ENCODE measurements at regions not wholly inside any gene's neighbourhood (a gene's known extent, or its start where the extent isn't known, plus 50 kb on each side); places are given as distances from the start of the nearest gene placed in this dataset.

DNA sequence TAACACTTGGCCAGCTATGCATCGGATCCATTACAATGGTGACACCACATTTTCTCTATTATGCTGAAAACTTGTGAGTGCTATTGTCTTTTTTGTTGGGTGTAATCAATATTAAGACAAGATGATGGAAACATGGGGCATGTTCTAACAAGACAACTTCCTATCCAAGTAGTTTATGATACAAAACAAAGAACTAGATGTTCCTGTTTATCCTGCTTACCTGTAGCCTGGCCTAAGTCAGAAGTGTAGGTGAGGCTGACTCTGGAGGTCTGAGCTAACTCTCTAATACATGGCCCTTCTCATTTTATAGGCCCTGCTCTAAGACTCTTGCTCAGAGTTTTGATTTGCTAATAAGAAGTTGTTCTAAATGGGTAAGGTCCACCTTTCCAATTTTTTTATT, 242.4 kb upstream of the STXBP5 start:
- TF ChIP-seq, protein P1, sequence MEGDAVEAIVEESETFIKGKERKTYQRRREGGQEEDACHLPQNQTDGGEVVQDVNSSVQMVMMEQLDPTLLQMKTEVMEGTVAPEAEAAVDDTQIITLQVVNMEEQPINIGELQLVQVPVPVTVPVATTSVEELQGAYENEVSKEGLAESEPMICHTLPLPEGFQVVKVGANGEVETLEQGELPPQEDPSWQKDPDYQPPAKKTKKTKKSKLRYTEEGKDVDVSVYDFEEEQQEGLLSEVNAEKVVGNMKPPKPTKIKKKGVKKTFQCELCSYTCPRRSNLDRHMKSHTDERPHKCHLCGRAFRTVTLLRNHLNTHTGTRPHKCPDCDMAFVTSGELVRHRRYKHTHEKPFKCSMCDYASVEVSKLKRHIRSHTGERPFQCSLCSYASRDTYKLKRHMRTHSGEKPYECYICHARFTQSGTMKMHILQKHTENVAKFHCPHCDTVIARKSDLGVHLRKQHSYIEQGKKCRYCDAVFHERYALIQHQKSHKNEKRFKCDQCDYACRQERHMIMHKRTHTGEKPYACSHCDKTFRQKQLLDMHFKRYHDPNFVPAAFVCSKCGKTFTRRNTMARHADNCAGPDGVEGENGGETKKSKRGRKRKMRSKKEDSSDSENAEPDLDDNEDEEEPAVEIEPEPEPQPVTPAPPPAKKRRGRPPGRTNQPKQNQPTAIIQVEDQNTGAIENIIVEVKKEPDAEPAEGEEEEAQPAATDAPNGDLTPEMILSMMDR (IDR thresholded peaks at IDR 0.05; ENCODE audit: poor library complexity), result no peak
- no peak for TF ChIP-seq EZH2 (IDR thresholded peaks at IDR 0.05; ENCODE audit: borderline replicate concordance)

Data from hepatocyte (in vitro differentiated cells).